K562 (cell line): ENCODE measurements at regions not wholly inside any gene's neighbourhood (a gene's known extent, or its start where the extent isn't known, plus 50 kb on each side); places are given as distances from the start of the nearest gene placed in this dataset.

Source experiments
- ATAC-seq: fragments of 200-7000 bp; cut with Tn5 transposase; 3 replicates; pipeline ENCODE4 v1.9.1; 2020; ENCODE audit warnings: moderate library complexity
- BruUV-seq: library from RNA; stranded (reverse); fragments of 400-500 nt; replicated peaks from 2 replicates; lab custom pipeline; 2021; lab: Mats Ljungman, UMichigan
- CTCF ChIA-PET: fragments of 300-600 bp; formaldehyde crosslinking; extraction: SDS; loops from one replicate; lab custom pipeline; 2021; ENCODE audit warnings: low intra/inter-chr PET ratio; lab: Yijun Ruan, JAX
- POLR2A ChIA-PET: fragments of 300-600, 350-650 bp; sonication (Branson Sonifier 250); formaldehyde crosslinking; extraction: SDS; loops from one replicate; lab custom pipeline; 2021; ENCODE audit warnings: antibody characterized with exemption, inconsistent platforms; lab: Yijun Ruan, JAX
- DNase-seq, 4 experiments: peaks; one replicate each; pipeline versions ENCODE4 v3.0.0 to v3.0.0-alpha.2; 2011 to 2018; ENCODE audit warnings: low spot score in 3 of 4, mixed read lengths in 3 of 4; ENCODE audit errors: extremely low read depth in 1 of 4
- FAIRE-seq: peaks from 2 replicates; lab custom pipeline; 2011; peaks lifted over from hg19 to GRCh38; lab: Jason Lieb, UNC
- H2AFZ ChIP-seq: 2 replicates; pipeline ENCODE4 v1.6.0; 2011; ENCODE audit warnings: low read depth, low read length, control low read depth, inconsistent platforms
- H3K27ac ChIP-seq: fragments of 200-600 bp; 3 replicates; pipeline ENCODE4 v1.8.0; 2011; ENCODE audit warnings: low read depth, mild to moderate bottlenecking, control low read depth, inconsistent platforms, low read length, moderate library complexity, mixed read lengths; ENCODE audit errors: extremely low read depth
- H3K27me3 ChIP-seq, 2 experiments: fragments of 300-600 bp in 1 of 2; 2 replicates in 1 of 2; 3 replicates in 1 of 2; pipeline versions ENCODE4 v1.6.0 to v1.8.0; 2011; ENCODE audit warnings: inconsistent platforms in 2 of 2, low read length in 2 of 2, mild to moderate bottlenecking in 1 of 2, mixed read lengths in 1 of 2, moderate library complexity in 1 of 2; ENCODE audit not compliant: control insufficient read depth in 2 of 2, insufficient read depth in 2 of 2
- H3K36me3 ChIP-seq: fragments of 300-600 bp; 3 replicates; pipeline ENCODE4 v1.8.0; 2011; ENCODE audit warnings: mild to moderate bottlenecking, low read length, inconsistent platforms; ENCODE audit not compliant: control insufficient read depth, insufficient read depth
- H3K4me1 ChIP-seq, 2 experiments: fragments of 200-600 bp in 1 of 2; replicated peaks in 1 of 2; 2 replicates in 1 of 2; 3 replicates in 1 of 2; pipeline versions ENCODE4 v1.5.1 to v1.8.0; 2011; ENCODE audit warnings: inconsistent platforms in 2 of 2, low read length in 2 of 2, mild to moderate bottlenecking in 1 of 2, mixed read lengths in 1 of 2, moderate library complexity in 1 of 2; ENCODE audit not compliant: control insufficient read depth in 2 of 2, insufficient read depth in 2 of 2
- H3K4me2 ChIP-seq: 2 replicates; pipeline ENCODE4 v1.6.1; 2011; ENCODE audit warnings: low read length, control low read depth, inconsistent platforms, mixed read lengths; ENCODE audit not compliant: insufficient read depth
- H3K4me3 ChIP-seq: fragments of 200-600 bp; sonication (generic), shearing (Covaris generic); 2 replicates; pipeline ENCODE4 v1.5.1; 2016; ENCODE audit warnings: control low read depth, inconsistent platforms
- H3K79me2 ChIP-seq: fragments of 200-600 bp; 3 replicates; pipeline ENCODE4 v1.8.0; 2011; ENCODE audit warnings: low read length, inconsistent platforms; ENCODE audit not compliant: control insufficient read depth, insufficient read depth
- H3K9ac ChIP-seq, 2 experiments: 2 replicates each; pipeline versions ENCODE4 v1.6.0 to v1.6.1; 2011; ENCODE audit warnings: low read depth in 2 of 2, low read length in 2 of 2, control low read depth in 1 of 2, inconsistent platforms in 1 of 2, mild to moderate bottlenecking in 1 of 2, mixed read lengths in 1 of 2; ENCODE audit not compliant: insufficient read depth in 1 of 2
- H3K9me1 ChIP-seq: one replicate; pipeline ENCODE4 v1.6.0; 2011; ENCODE audit warnings: inconsistent platforms, mild to moderate bottlenecking, low read length, moderate library complexity; ENCODE audit not compliant: control insufficient read depth, insufficient read depth
- H3K9me3 ChIP-seq: replicated peaks from 2 replicates; pipeline ENCODE4 v1.5.1; 2011; ENCODE audit warnings: low read depth, low read length, inconsistent platforms; ENCODE audit not compliant: control insufficient read depth, insufficient read depth
- H4K20me1 ChIP-seq: replicated peaks from 2 replicates; pipeline ENCODE4 v1.6.1; 2011; ENCODE audit warnings: low read length, inconsistent platforms, mixed read lengths; ENCODE audit not compliant: control insufficient read depth, insufficient read depth
- CLOCK ChIP-seq: fragments of 250-450 bp; sonication (Bioruptor Pico); IDR thresholded peaks from 2 replicates; pipeline ENCODE4 v1.4.0; 2020; ENCODE audit warnings: mild to moderate bottlenecking, moderate library complexity, borderline replicate concordance
- FOXJ2 ChIP-seq: fragments of 200-800 bp; sonication (Bioruptor generic); IDR thresholded peaks from 2 replicates; pipeline ENCODE4 v1.6.1; 2016; ENCODE audit warnings: missing genetic modification characterization, missing compliant biosample characterization
- FOXP4 ChIP-seq: sonication (generic); formaldehyde crosslinking; IDR thresholded peaks from 2 replicates; pipeline ENCODE4 v1.8.0; 2022; ENCODE audit warnings: mild to moderate bottlenecking, missing genetic modification reagents, borderline replicate concordance
- GTF2E2 ChIP-seq: fragments of 200-800 bp; sonication (Bioruptor generic); IDR thresholded peaks from 2 replicates; pipeline ENCODE4 v1.6.1; 2016; ENCODE audit warnings: missing genetic modification characterization, missing compliant biosample characterization
- HDAC6 ChIP-seq: IDR thresholded peaks from 2 replicates; pipeline ENCODE4 v1.6.1; 2012; ENCODE audit warnings: low read depth, mild to moderate bottlenecking, control low read depth, inconsistent platforms, low read length, moderate library complexity
- HMGXB4 ChIP-seq: sonication (generic); formaldehyde crosslinking; IDR thresholded peaks from 2 replicates; pipeline ENCODE4 v1.8.1; 2023; ENCODE audit warnings: mild to moderate bottlenecking, missing genetic modification reagents
- MAFK ChIP-seq: IDR thresholded peaks from 2 replicates; pipeline ENCODE4 v1.6.1; 2011; ENCODE audit warnings: low read length, improper control_type of control experiment
- NR3C1 ChIP-seq: sonication (generic); formaldehyde crosslinking; IDR thresholded peaks from 2 replicates; pipeline ENCODE4 v1.8.1; 2022; ENCODE audit warnings: missing genetic modification reagents
- PURB ChIP-seq: sonication (generic); formaldehyde crosslinking; IDR thresholded peaks from 2 replicates; pipeline ENCODE4 v1.9.0; 2021; ENCODE audit warnings: low read depth, mild to moderate bottlenecking, missing genetic modification reagents
- SRSF1 ChIP-seq: fragments of 200-400 bp; formaldehyde crosslinking; IDR thresholded peaks from 2 replicates; pipeline ENCODE4 v1.6.1; 2017; ENCODE audit warnings: mild to moderate bottlenecking, low read depth, low read length, moderate library complexity
- STAG1 ChIP-seq: sonication (generic); formaldehyde crosslinking; IDR thresholded peaks from 2 replicates; pipeline ENCODE4 v1.5.0; 2020; ENCODE audit warnings: missing genetic modification reagents, borderline replicate concordance
- ZNF133 ChIP-seq: fragments of 250-450 bp; sonication (Bioruptor Pico); IDR thresholded peaks from 2 replicates; pipeline ENCODE4 v1.4.0; 2020; ENCODE audit warnings: mild to moderate bottlenecking
- ZNF23 ChIP-seq: fragments of 250-450 bp; sonication (Bioruptor Pico); IDR thresholded peaks from 2 replicates; pipeline ENCODE4 v1.4.0; 2020; ENCODE audit warnings: mild to moderate bottlenecking
- ZNF274 ChIP-seq: IDR thresholded peaks from 2 replicates; pipeline ENCODE4 v1.6.1; 2011; ENCODE audit warnings: low read depth, mild to moderate bottlenecking, low read length, moderate library complexity, borderline replicate concordance
- ZNF644 ChIP-seq: fragments of 200-800 bp; sonication (Bioruptor generic); IDR thresholded peaks from 2 replicates; pipeline ENCODE4 v1.6.1; 2016; ENCODE audit warnings: low read depth, missing genetic modification characterization, missing compliant biosample characterization
- ZSCAN29 ChIP-seq: fragments of 450-650 bp; IDR thresholded peaks from 2 replicates; pipeline ENCODE4 v1.6.1; 2017
- WGBS: fragments of 100-300 bp; shearing (Covaris generic); methylation state at CpG from one replicate; pipeline ENCODE4 v1.1.6; 2016; ENCODE audit warnings: low coverage, mixed read lengths; ENCODE audit not compliant: insufficient coverage; ENCODE audit errors: missing lambda C conversion rate; 5-methylcytosine and 5-hydroxymethylcytosine counted together
- in situ Hi-C: fragments of 300-500 bp; cut with MboI; formaldehyde crosslinking; loops from 4 replicates; pipeline ENCODE4 v1.15.0; 2018; ENCODE audit warnings: inconsistent platforms, mixed read lengths
- intact Hi-C: fragments of 100-400 bp; cut with micrococcal nuclease; formaldehyde crosslinking; loops from 2 replicates; pipeline ENCODE4 v1.14.2; 2022

DNA sequence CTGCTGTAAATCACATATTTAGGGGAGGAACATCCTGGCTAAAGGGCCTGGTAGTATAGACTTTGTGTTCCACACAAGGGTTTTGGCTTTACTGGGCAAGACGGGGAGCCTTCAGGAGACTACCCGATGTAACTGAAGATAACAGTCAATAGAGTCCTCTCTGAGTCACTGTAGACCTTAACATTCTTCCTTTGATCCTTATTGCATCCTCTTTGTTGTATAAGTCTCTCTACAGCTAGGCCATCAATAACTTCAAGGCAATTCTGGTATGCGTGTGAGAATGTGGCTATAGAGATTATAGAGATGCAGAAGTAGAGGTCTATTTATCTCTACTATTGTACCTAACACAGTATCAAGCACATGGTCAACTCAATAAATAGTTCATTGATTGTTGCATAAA lies 67.3 kb upstream of the STK32A start:
- Histone ChIP-seq H3K27me3 (no peaks in the 10 kb centered on the region), H3K4me1 (no peaks in the 10 kb centered on the region), H3K36me3 (no peaks in the 10 kb centered on the region), H3K9me3 (0 out of 2 replicates have a peak, but pooled peaks cover 3% of the 10 kb centered on the region), H3K9ac (no peak overlapping the region), H2AFZ (no peak overlapping the region), H3K79me2 (no peaks in the 10 kb centered on the region), H3K4me2 (no peak overlapping the region), H3K4me3 (no peak overlapping the region), H3K9me1 (no peaks in the 10 kb centered on the region), H4K20me1 (no peaks in the 10 kb centered on the region), H3K27ac (no peak overlapping the region)
- BruUV-seq = no TSS peak
- POLR2A ChIA-PET = no interaction called here
- TF ChIP-seq ZNF133 (CRISPR knock-in tag) = no peak
- TF ChIP-seq CLOCK = no peak
- TF ChIP-seq ZNF644 = no peak
- no peak for TF ChIP-seq FOXJ2 (tag)
- no peak for TF ChIP-seq ZNF23 (CRISPR knock-in tag)
- TF ChIP-seq HDAC6 = no peak
- no peak for TF ChIP-seq HMGXB4
- TF ChIP-seq PURB (CRISPR knock-in tag) = no peak
- no peak for TF ChIP-seq STAG1 (CRISPR knock-in tag)
- no peak for TF ChIP-seq NR3C1 (CRISPR knock-in tag)
- TF ChIP-seq ZNF274 = no peak
- TF ChIP-seq ZSCAN29 = no peak
- TF ChIP-seq GTF2E2 (tag) = no peak
- no peak for TF ChIP-seq SRSF1
- no peak for TF ChIP-seq FOXP4 (CRISPR knock-in tag)
- no peak for TF ChIP-seq MAFK
- ATAC-seq (no peak), FAIRE-seq (no peak), DNase-seq (no peak)
- in situ Hi-C loops = no loop called here
- intact Hi-C loops = no loop called here
- WGBS = 0% methylated on average over 3 of the region's 3 CpGs
- CTCF ChIA-PET = no interaction called here
